GM23338 (cell line): ENCODE measurements at regions not wholly inside any gene's neighbourhood (a gene's known extent, or its start where the extent isn't known, plus 50 kb on each side); places are given as distances from the start of the nearest gene placed in this dataset.

ENCODE experiments used
- CREB1 ChIP-seq: fragments of 250-450 bp; sonication (Bioruptor Pico); IDR thresholded peaks from 2 replicates; pipeline ENCODE4 v1.5.0; 2020; ENCODE audit warnings: low read depth, mild to moderate bottlenecking, moderate library complexity
- EZH2 ChIP-seq: fragments of 200-600 bp; sonication (generic); IDR thresholded peaks from one replicate; pipeline ENCODE4 v1.8.0; 2017; ENCODE audit warnings: antibody characterized with exemption, mild to moderate bottlenecking, low read depth; ENCODE audit not compliant: unreplicated experiment
- EZH2phosphoT487 ChIP-seq: fragments of 200-600 bp; sonication (generic); IDR thresholded peaks from one replicate; pipeline ENCODE4 v1.8.1; 2018; ENCODE audit warnings: antibody characterized with exemption; ENCODE audit not compliant: unreplicated experiment
- JUNB ChIP-seq: IDR thresholded peaks from one replicate; pipeline ENCODE4 v1.6.1; 2016; ENCODE audit warnings: antibody characterized with exemption; ENCODE audit not compliant: unreplicated experiment
- POLR2AphosphoS5 ChIP-seq: IDR thresholded peaks from 2 replicates; pipeline ENCODE4 v1.6.1; 2016; ENCODE audit warnings: antibody characterized with exemption, low read depth
- STAT1 ChIP-seq: IDR thresholded peaks from one replicate; pipeline ENCODE4 v1.6.1; 2016; ENCODE audit warnings: antibody characterized with exemption; ENCODE audit not compliant: unreplicated experiment
- ZNF114 ChIP-seq: fragments of 250-450 bp; sonication (Bioruptor Pico); IDR thresholded peaks from 2 replicates; pipeline ENCODE4 v1.5.0; 2020; ENCODE audit warnings: mild to moderate bottlenecking, moderate library complexity
- ZNF331 ChIP-seq: fragments of 250-450 bp; sonication (Bioruptor Pico); IDR thresholded peaks from 2 replicates; pipeline ENCODE4 v1.5.0; 2020; ENCODE audit warnings: low read depth, mild to moderate bottlenecking, moderate library complexity
- TF ChIP-seq, protein P1 (sequence below), 2 experiments: fragments of 200-600 bp in 1 of 2; sonication (generic) in 1 of 2; conservative IDR thresholded peaks; 2 replicates each; pipeline versions ENCODE4 v1.5.1 to v1.6.1; 2016 to 2017; ENCODE audit warnings: antibody characterized with exemption in 2 of 2, low read depth in 2 of 2, mild to moderate bottlenecking in 2 of 2, moderate library complexity in 1 of 2
- TF ChIP-seq, protein P2 (sequence below): IDR thresholded peaks from 2 replicates; pipeline ENCODE4 v1.6.1; 2016; ENCODE audit warnings: antibody characterized with exemption
- TF ChIP-seq, protein P3 (sequence below): IDR thresholded peaks from one replicate; pipeline ENCODE4 v1.6.1; 2018; ENCODE audit warnings: antibody characterized with exemption; ENCODE audit not compliant: unreplicated experiment

DNA sequence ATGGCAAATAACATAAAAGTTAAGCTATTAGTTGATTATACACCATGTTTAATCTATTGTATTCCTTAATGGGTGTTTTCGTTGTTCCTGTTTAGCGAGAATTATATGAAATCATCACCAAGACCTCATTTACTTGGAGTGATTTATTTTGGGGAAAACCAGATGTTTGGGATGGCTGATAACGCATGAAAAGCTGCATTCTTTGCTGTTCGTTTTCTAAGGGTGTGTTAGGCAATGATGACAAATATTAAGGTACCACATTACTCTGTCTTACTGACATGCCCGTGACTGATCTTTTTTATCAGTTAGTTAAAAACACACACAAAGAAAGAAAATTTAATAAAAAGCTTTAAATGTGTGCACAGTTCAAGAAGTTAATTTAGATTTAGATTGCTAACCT is 176.4 kb downstream of the ZFP64 start:
- TF ChIP-seq, protein P1, sequence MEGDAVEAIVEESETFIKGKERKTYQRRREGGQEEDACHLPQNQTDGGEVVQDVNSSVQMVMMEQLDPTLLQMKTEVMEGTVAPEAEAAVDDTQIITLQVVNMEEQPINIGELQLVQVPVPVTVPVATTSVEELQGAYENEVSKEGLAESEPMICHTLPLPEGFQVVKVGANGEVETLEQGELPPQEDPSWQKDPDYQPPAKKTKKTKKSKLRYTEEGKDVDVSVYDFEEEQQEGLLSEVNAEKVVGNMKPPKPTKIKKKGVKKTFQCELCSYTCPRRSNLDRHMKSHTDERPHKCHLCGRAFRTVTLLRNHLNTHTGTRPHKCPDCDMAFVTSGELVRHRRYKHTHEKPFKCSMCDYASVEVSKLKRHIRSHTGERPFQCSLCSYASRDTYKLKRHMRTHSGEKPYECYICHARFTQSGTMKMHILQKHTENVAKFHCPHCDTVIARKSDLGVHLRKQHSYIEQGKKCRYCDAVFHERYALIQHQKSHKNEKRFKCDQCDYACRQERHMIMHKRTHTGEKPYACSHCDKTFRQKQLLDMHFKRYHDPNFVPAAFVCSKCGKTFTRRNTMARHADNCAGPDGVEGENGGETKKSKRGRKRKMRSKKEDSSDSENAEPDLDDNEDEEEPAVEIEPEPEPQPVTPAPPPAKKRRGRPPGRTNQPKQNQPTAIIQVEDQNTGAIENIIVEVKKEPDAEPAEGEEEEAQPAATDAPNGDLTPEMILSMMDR (conservative IDR thresholded peaks at IDR 0.05; ENCODE audit: low read depth in 2 of 2) = no peak
- TF ChIP-seq POLR2AphosphoS5 = no peak
- no peak for TF ChIP-seq CREB1 (CRISPR knock-in tag)
- TF ChIP-seq EZH2 = no peak
- no peak for TF ChIP-seq EZH2phosphoT487
- TF ChIP-seq, protein P2, sequence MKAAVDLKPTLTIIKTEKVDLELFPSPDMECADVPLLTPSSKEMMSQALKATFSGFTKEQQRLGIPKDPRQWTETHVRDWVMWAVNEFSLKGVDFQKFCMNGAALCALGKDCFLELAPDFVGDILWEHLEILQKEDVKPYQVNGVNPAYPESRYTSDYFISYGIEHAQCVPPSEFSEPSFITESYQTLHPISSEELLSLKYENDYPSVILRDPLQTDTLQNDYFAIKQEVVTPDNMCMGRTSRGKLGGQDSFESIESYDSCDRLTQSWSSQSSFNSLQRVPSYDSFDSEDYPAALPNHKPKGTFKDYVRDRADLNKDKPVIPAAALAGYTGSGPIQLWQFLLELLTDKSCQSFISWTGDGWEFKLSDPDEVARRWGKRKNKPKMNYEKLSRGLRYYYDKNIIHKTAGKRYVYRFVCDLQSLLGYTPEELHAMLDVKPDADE = no peak
- no peak for TF ChIP-seq STAT1
- TF ChIP-seq, protein P3, sequence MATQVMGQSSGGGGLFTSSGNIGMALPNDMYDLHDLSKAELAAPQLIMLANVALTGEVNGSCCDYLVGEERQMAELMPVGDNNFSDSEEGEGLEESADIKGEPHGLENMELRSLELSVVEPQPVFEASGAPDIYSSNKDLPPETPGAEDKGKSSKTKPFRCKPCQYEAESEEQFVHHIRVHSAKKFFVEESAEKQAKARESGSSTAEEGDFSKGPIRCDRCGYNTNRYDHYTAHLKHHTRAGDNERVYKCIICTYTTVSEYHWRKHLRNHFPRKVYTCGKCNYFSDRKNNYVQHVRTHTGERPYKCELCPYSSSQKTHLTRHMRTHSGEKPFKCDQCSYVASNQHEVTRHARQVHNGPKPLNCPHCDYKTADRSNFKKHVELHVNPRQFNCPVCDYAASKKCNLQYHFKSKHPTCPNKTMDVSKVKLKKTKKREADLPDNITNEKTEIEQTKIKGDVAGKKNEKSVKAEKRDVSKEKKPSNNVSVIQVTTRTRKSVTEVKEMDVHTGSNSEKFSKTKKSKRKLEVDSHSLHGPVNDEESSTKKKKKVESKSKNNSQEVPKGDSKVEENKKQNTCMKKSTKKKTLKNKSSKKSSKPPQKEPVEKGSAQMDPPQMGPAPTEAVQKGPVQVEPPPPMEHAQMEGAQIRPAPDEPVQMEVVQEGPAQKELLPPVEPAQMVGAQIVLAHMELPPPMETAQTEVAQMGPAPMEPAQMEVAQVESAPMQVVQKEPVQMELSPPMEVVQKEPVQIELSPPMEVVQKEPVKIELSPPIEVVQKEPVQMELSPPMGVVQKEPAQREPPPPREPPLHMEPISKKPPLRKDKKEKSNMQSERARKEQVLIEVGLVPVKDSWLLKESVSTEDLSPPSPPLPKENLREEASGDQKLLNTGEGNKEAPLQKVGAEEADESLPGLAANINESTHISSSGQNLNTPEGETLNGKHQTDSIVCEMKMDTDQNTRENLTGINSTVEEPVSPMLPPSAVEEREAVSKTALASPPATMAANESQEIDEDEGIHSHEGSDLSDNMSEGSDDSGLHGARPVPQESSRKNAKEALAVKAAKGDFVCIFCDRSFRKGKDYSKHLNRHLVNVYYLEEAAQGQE = no peak
- TF ChIP-seq JUNB = no peak
- no peak for TF ChIP-seq ZNF331 (CRISPR knock-in tag)
- TF ChIP-seq ZNF114 (CRISPR knock-in tag) = no peak
